Endothelial cell of umbilical vein (primary cell): ENCODE measurements at regions not wholly inside any gene's neighbourhood (a gene's known extent, or its start where the extent isn't known, plus 50 kb on each side); places are given as distances from the start of the nearest gene placed in this dataset.

Source experiments
- BruUV-seq: library from RNA; stranded (reverse); fragments of 400-500 nt; replicated peaks from 2 replicates; lab custom pipeline; 2021; lab: Mats Ljungman, UMichigan
- CTCF ChIA-PET: fragments of 300-600, 350-600 bp; sonication (Branson Sonifier 250); formaldehyde crosslinking; loops from one replicate; lab custom pipeline; 2021; ENCODE audit warnings: antibody characterized with exemption, inconsistent platforms; lab: Charles Lee
- POLR2A ChIA-PET: fragments of 300-600, 350-600 bp; sonication (Branson Sonifier 250); formaldehyde crosslinking; loops from one replicate; lab custom pipeline; 2021; ENCODE audit warnings: antibody characterized with exemption, inconsistent platforms; lab: Charles Lee
- DNase-seq: peaks from one replicate; pipeline ENCODE4 v3.0.0-alpha.2; 2011; ENCODE audit warnings: low read depth, low spot score
- FAIRE-seq: peaks from 2 replicates; lab custom pipeline; 2011; peaks lifted over from hg19 to GRCh38; lab: Jason Lieb, UNC
- H2AFZ ChIP-seq: 2 replicates; pipeline ENCODE4 v1.6.0; 2012; ENCODE audit warnings: low read depth, low read length, control low read depth, inconsistent platforms
- H3K27ac ChIP-seq: 2 replicates; pipeline ENCODE4 v1.5.1; 2011; ENCODE audit warnings: low read depth, mild to moderate bottlenecking, control low read depth, low read length, moderate library complexity; ENCODE audit not compliant: insufficient read depth
- H3K27me3 ChIP-seq, 2 experiments: 2 replicates each; pipeline versions ENCODE4 v1.6.0 to v1.6.1; 2011; ENCODE audit warnings: low read length in 2 of 2, mixed read lengths in 1 of 2; ENCODE audit not compliant: control insufficient read depth in 2 of 2, insufficient read depth in 2 of 2
- H3K36me3 ChIP-seq, 2 experiments: 2 replicates in 1 of 2; 3 replicates in 1 of 2; pipeline ENCODE4 v1.5.1; 2011; ENCODE audit warnings: low read length in 2 of 2, mild to moderate bottlenecking in 1 of 2, moderate library complexity in 1 of 2; ENCODE audit not compliant: control insufficient read depth in 2 of 2, insufficient read depth in 2 of 2; ENCODE audit errors: extremely low read depth in 1 of 2
- H3K4me1 ChIP-seq: 3 replicates; pipeline ENCODE4 v1.5.1; 2011; ENCODE audit warnings: mild to moderate bottlenecking, low read length; ENCODE audit not compliant: control insufficient read depth, insufficient read depth; ENCODE audit errors: extremely low read depth
- H3K4me2 ChIP-seq: 2 replicates; pipeline ENCODE4 v1.6.1; 2011; ENCODE audit warnings: low read length, control low read depth, mixed read lengths; ENCODE audit not compliant: insufficient read depth
- H3K4me3 ChIP-seq, 3 experiments: fragments of 200-600 bp in 1 of 3; sonication (generic), shearing (Covaris generic) in 1 of 3; replicated peaks in 1 of 3; 2 replicates each; pipeline ENCODE4 v1.5.1; 2011 to 2016; ENCODE audit warnings: control low read depth in 3 of 3, low read length in 3 of 3, mild to moderate bottlenecking in 2 of 3, inconsistent platforms in 1 of 3, low read depth in 1 of 3, moderate library complexity in 1 of 3; ENCODE audit not compliant: insufficient read depth in 1 of 3
- H3K79me2 ChIP-seq: 2 replicates; pipeline ENCODE4 v1.6.0; 2012; ENCODE audit warnings: low read length, inconsistent platforms; ENCODE audit not compliant: control insufficient read depth, insufficient read depth
- H3K9ac ChIP-seq: replicated peaks from 2 replicates; pipeline ENCODE3; 2011; ENCODE audit warnings: low read length, control low read depth; ENCODE audit not compliant: insufficient read depth; ENCODE audit errors: extremely low read depth
- H3K9me1 ChIP-seq: replicated peaks from 3 replicates; pipeline ENCODE4 v1.6.0; 2011; ENCODE audit warnings: mild to moderate bottlenecking, low read length; ENCODE audit not compliant: control insufficient read depth, insufficient read depth; ENCODE audit errors: extremely low read depth
- H3K9me3 ChIP-seq: replicated peaks from 2 replicates; pipeline ENCODE4 v1.5.1; 2012; ENCODE audit warnings: low read length, inconsistent platforms; ENCODE audit not compliant: control insufficient read depth, insufficient read depth
- H4K20me1 ChIP-seq: replicated peaks from 2 replicates; pipeline ENCODE3; 2011; ENCODE audit warnings: mild to moderate bottlenecking, low read length; ENCODE audit not compliant: control insufficient read depth, insufficient read depth; ENCODE audit errors: extremely low read depth
- EZH2 ChIP-seq: IDR thresholded peaks from 2 replicates; pipeline ENCODE4 v1.6.1; 2012; ENCODE audit warnings: borderline replicate concordance, low read depth, mild to moderate bottlenecking, moderate library complexity, low read length, inconsistent platforms; ENCODE audit not compliant: severe bottlenecking
- FOS ChIP-seq: IDR thresholded peaks from 2 replicates; pipeline ENCODE4 v1.6.1; 2011; ENCODE audit warnings: mild to moderate bottlenecking, low read length, moderate library complexity, borderline replicate concordance; ENCODE audit not compliant: insufficient read depth
- GATA2 ChIP-seq: IDR thresholded peaks from 2 replicates; pipeline ENCODE4 v1.7.0; 2011; ENCODE audit warnings: low read depth, mild to moderate bottlenecking, moderate library complexity, mixed read lengths, low read length; ENCODE audit not compliant: insufficient read length, insufficient read depth
- JUN ChIP-seq: IDR thresholded peaks from 2 replicates; pipeline ENCODE4 v1.6.1; 2011; ENCODE audit warnings: borderline replicate concordance, low read depth; ENCODE audit not compliant: insufficient read length, insufficient read depth
- MYC ChIP-seq: IDR thresholded peaks from one replicate; pipeline ENCODE4 v1.6.1; 2011; ENCODE audit warnings: mild to moderate bottlenecking, low read depth, low read length
- POLR2A ChIP-seq: IDR thresholded peaks from 2 replicates; pipeline ENCODE4 v1.6.1; 2012; ENCODE audit warnings: low read depth, mild to moderate bottlenecking, control low read depth, low read length
- POLR2AphosphoS5 ChIP-seq: IDR thresholded peaks from 2 replicates; pipeline ENCODE4 v1.6.1; 2012; ENCODE audit warnings: low read depth, mild to moderate bottlenecking, control low read depth, low read length, moderate library complexity; ENCODE audit not compliant: insufficient read depth
- dilution Hi-C: fragments of 300-500 bp; cut with MboI; formaldehyde crosslinking; loops from one replicate; pipeline ENCODE4 v1.15.0; 2019; ENCODE audit warnings: low sequenced_read_pairs; ENCODE audit not compliant: extremely low pct_ligation_motif_present
- intact Hi-C: fragments of 100-400 bp; cut with micrococcal nuclease; formaldehyde crosslinking; loops from one replicate; pipeline ENCODE4 v1.10.0; 2022
- TF ChIP-seq, protein P1 (sequence below): IDR thresholded peaks from 2 replicates; pipeline ENCODE4 v1.6.1; 2011; ENCODE audit not compliant: insufficient read depth, insufficient read length
- TF ChIP-seq, protein P2 (sequence below), 2 donors: IDR thresholded peaks; 1 replicate in 1 of 2; 2 replicates in 1 of 2; pipeline ENCODE4 v1.5.1; 2011; ENCODE audit warnings: low read length in 2 of 2, mild to moderate bottlenecking in 2 of 2, moderate library complexity in 2 of 2, control low read depth in 1 of 2, inconsistent platforms in 1 of 2, low read depth in 1 of 2; ENCODE audit not compliant: insufficient read depth in 1 of 2; ENCODE audit errors: extremely low read depth in 1 of 2

DNA sequence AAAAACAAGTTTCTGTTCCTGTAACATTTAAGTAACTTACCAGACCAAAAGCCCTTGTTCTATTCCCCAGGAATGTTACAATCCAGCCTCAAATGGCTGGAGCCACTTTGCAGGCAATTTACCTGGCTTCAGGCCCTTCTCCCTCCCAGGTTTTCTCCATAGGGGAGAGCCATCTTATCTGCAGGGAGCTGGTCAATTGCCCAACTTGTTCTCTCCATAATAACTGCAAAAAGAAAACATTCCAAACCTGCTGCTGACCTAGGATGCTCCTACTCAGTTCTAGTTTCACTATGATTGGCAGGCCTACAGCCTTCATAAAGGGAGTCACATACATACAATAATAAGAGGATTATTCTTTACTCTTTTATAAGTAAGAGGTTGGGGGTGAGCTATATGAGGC lies 670.7 kb downstream of the PCDH7 start:
- Histone ChIP-seq H3K27ac (no peak overlapping the region), H3K36me3 (no peaks in the 10 kb centered on the region), H2AFZ (no peak overlapping the region), H3K79me2 (no peaks in the 10 kb centered on the region), H3K9me1 (no peaks in the 10 kb centered on the region), H3K27me3 (no peaks in the 10 kb centered on the region), H3K9ac (no peak overlapping the region), H3K4me3 (no peak overlapping the region), H3K9me3 (no peaks in the 10 kb centered on the region), H3K4me2 (no peak overlapping the region), H4K20me1 (no peaks in the 10 kb centered on the region), H3K4me1 (no peaks in the 10 kb centered on the region)
- no peak for FAIRE-seq
- TF ChIP-seq, protein P1, sequence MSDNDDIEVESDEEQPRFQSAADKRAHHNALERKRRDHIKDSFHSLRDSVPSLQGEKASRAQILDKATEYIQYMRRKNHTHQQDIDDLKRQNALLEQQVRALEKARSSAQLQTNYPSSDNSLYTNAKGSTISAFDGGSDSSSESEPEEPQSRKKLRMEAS, result no peak
- TF ChIP-seq EZH2, result no peak
- no peak for TF ChIP-seq GATA2
- TF ChIP-seq MYC, result no peak
- no peak for TF ChIP-seq POLR2A
- TF ChIP-seq, protein P2, sequence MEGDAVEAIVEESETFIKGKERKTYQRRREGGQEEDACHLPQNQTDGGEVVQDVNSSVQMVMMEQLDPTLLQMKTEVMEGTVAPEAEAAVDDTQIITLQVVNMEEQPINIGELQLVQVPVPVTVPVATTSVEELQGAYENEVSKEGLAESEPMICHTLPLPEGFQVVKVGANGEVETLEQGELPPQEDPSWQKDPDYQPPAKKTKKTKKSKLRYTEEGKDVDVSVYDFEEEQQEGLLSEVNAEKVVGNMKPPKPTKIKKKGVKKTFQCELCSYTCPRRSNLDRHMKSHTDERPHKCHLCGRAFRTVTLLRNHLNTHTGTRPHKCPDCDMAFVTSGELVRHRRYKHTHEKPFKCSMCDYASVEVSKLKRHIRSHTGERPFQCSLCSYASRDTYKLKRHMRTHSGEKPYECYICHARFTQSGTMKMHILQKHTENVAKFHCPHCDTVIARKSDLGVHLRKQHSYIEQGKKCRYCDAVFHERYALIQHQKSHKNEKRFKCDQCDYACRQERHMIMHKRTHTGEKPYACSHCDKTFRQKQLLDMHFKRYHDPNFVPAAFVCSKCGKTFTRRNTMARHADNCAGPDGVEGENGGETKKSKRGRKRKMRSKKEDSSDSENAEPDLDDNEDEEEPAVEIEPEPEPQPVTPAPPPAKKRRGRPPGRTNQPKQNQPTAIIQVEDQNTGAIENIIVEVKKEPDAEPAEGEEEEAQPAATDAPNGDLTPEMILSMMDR (IDR thresholded peaks at IDR 0.05; ENCODE audit: extremely low read depth in 1 of 2, insufficient read depth in 1 of 2, low read depth in 1 of 2, low read length in 2 of 2), result no peak
- TF ChIP-seq JUN, result no peak
- TF ChIP-seq FOS, result no peak
- no peak for TF ChIP-seq POLR2AphosphoS5
- DNase-seq, result no peak
- intact Hi-C loops, result no loop called here
- POLR2A ChIA-PET, result no interaction called here
- BruUV-seq, result no TSS peak
- CTCF ChIA-PET, result interaction anchor here (1.4 kb wide), 1 partner anchor 16 kb away, joined by 3 read pairs; no protein-coding TSS in a partner anchor
- dilution Hi-C loops, result no loop called here
